ENCODE measurements at regions not wholly inside any gene's neighbourhood (a gene's known extent, or its start where the extent isn't known, plus 50 kb on each side); places are given as distances from the start of the nearest gene placed in this dataset.

DNA sequence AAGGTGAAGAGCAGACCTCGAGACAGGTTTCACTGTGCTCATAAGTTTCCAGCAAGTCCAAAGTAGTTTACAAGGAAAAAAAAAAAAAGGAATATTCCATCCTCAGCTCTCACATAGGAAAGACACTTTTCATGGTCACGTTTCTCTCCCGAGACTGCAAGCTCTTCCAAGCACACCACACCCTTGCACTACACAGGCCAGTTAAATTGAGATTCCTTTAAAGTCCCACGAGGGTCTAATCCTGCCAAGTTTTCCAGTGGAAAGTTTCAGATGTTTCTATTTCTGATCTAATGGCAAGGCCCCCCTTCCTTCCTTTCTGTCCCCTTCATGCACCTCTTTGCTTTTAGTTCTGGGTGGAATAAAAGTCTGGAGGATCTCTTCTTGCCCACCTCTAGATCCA lies 67.9 kb upstream of the PCDH19 start (continued):
- TF ChIP-seq, protein P1, sequence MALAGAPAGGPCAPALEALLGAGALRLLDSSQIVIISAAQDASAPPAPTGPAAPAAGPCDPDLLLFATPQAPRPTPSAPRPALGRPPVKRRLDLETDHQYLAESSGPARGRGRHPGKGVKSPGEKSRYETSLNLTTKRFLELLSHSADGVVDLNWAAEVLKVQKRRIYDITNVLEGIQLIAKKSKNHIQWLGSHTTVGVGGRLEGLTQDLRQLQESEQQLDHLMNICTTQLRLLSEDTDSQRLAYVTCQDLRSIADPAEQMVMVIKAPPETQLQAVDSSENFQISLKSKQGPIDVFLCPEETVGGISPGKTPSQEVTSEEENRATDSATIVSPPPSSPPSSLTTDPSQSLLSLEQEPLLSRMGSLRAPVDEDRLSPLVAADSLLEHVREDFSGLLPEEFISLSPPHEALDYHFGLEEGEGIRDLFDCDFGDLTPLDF (CRISPR knock-in tag; IDR thresholded peaks at IDR 0.05), result no peak
- no peak for TF ChIP-seq GRHL2 (CRISPR knock-in tag; IDR thresholded peaks at IDR 0.05; ENCODE audit: insufficient replicate concordance, severe bottlenecking)
- TF ChIP-seq ZNF423 (CRISPR knock-in tag; IDR thresholded peaks at IDR 0.05), result no peak

DNA sequence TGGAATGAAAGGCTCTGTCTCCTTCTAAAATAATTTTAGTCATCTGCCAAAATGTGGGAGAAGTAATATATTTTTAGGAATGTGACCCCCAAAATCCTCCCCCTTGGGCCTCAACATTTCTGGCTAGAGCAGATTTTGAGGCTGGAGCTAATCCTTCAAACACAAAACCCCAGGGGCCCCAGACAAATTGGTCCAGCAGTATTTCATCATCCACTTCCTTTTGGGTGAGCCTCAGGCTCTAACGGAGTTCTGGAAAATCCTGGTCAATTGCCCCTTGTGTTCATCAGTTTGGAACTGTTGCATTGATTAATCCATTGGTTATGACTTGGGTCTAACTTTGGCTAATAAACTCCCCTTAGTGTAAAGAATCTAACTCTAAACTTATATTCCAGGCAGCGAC lies 67.4 kb upstream of the PCDH19 start:
- TF ChIP-seq, protein P2, sequence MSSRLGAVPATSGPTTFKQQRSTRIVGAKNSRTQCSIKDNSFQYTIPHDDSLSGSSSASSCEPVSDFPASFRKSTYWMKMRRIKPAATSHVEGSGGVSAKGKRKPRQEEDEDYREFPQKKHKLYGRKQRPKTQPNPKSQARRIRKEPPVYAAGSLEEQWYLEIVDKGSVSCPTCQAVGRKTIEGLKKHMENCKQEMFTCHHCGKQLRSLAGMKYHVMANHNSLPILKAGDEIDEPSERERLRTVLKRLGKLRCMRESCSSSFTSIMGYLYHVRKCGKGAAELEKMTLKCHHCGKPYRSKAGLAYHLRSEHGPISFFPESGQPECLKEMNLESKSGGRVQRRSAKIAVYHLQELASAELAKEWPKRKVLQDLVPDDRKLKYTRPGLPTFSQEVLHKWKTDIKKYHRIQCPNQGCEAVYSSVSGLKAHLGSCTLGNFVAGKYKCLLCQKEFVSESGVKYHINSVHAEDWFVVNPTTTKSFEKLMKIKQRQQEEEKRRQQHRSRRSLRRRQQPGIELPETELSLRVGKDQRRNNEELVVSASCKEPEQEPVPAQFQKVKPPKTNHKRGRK (CRISPR knock-in tag; IDR thresholded peaks at IDR 0.05; ENCODE audit: borderline replicate concordance), result no peak
- TF ChIP-seq, protein P3, sequence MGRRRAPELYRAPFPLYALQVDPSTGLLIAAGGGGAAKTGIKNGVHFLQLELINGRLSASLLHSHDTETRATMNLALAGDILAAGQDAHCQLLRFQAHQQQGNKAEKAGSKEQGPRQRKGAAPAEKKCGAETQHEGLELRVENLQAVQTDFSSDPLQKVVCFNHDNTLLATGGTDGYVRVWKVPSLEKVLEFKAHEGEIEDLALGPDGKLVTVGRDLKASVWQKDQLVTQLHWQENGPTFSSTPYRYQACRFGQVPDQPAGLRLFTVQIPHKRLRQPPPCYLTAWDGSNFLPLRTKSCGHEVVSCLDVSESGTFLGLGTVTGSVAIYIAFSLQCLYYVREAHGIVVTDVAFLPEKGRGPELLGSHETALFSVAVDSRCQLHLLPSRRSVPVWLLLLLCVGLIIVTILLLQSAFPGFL (CRISPR knock-in tag; IDR thresholded peaks at IDR 0.05; ENCODE audit: borderline replicate concordance), result no peak
- TF ChIP-seq ATF1 (CRISPR knock-in tag; IDR thresholded peaks at IDR 0.05), result no peak
- TF ChIP-seq ZNF317 (CRISPR knock-in tag; IDR thresholded peaks at IDR 0.05; ENCODE audit: borderline replicate concordance, low read depth), result no peak
- TF ChIP-seq HMGA2 (CRISPR knock-in tag; IDR thresholded peaks at IDR 0.05), result no peak
- TF ChIP-seq ZNF671 (CRISPR knock-in tag; IDR thresholded peaks at IDR 0.05), result no peak
- no peak for TF ChIP-seq NR1H2 (CRISPR knock-in tag; IDR thresholded peaks at IDR 0.05)
- TF ChIP-seq ZBTB21 (CRISPR knock-in tag; IDR thresholded peaks at IDR 0.05; ENCODE audit: borderline replicate concordance), result no peak
- TF ChIP-seq, protein P1 (CRISPR knock-in tag; IDR thresholded peaks at IDR 0.05), result no peak
- no peak for TF ChIP-seq TP53 (CRISPR knock-in tag; IDR thresholded peaks at IDR 0.05)
- TF ChIP-seq, protein P4, sequence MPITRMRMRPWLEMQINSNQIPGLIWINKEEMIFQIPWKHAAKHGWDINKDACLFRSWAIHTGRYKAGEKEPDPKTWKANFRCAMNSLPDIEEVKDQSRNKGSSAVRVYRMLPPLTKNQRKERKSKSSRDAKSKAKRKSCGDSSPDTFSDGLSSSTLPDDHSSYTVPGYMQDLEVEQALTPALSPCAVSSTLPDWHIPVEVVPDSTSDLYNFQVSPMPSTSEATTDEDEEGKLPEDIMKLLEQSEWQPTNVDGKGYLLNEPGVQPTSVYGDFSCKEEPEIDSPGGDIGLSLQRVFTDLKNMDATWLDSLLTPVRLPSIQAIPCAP (CRISPR knock-in tag; IDR thresholded peaks at IDR 0.05), result no peak
- TF ChIP-seq ZNF232 (CRISPR knock-in tag; IDR thresholded peaks at IDR 0.05), result no peak
- no peak for TF ChIP-seq SOX15 (CRISPR knock-in tag; IDR thresholded peaks at IDR 0.05)
- H3K4me3 Mint-ChIP-seq, result no peak overlapping the region
- peaks cover 11% of the 10 kb centered on the region for H3K27me3 Mint-ChIP-seq (ENCODE audit: low read depth)
- H3K36me3 Mint-ChIP-seq, result no peaks in the 10 kb centered on the region
- ChIA-PET POLR2A (no interaction called here), CTCF (interaction anchor here (1.0 kb wide), 1 partner anchor 30 kb away, joined by 4 read pairs; no protein-coding TSS in a partner anchor)
- ATAC-seq, result no peak
- DNase-seq (ENCODE audit: low spot score), result no peak
- no peak overlapping the region for H3K27ac Mint-ChIP-seq
- H3K9me3 Mint-ChIP-seq, result peaks cover 5% of the 10 kb centered on the region; the same call in 1 of the 2 replicates
- H3K4me1 Mint-ChIP-seq, result peaks cover 8% of the 10 kb centered on the region; the same call in 1 of the 2 replicates
